Neuronal stem cell (in vitro differentiated cells): ENCODE measurements at regions not wholly inside any gene's neighbourhood (a gene's known extent, or its start where the extent isn't known, plus 50 kb on each side); places are given as distances from the start of the nearest gene placed in this dataset.

Source experiments
- DNase-seq: peaks from one replicate; pipeline ENCODE4 v3.0.0-alpha.2; 2013; ENCODE audit warnings: low spot score
- H2AFZ ChIP-seq: one replicate; pipeline ENCODE4 v1.6.1; 2013; ENCODE audit warnings: mild to moderate bottlenecking, low read length, inconsistent platforms
- H2AK5ac ChIP-seq: 2 replicates; pipeline ENCODE4 v1.6.1; 2013; ENCODE audit warnings: low read depth, mild to moderate bottlenecking, inconsistent platforms, low read length, moderate library complexity, mixed read lengths
- H2BK120ac ChIP-seq: 2 replicates; pipeline ENCODE4 v1.6.1; 2013; ENCODE audit warnings: low read depth, mild to moderate bottlenecking, inconsistent platforms, low read length, moderate library complexity, mixed read lengths
- H2BK12ac ChIP-seq: one replicate; pipeline ENCODE4 v1.6.1; 2013; ENCODE audit warnings: low read length, inconsistent platforms
- H2BK15ac ChIP-seq: 2 replicates; pipeline ENCODE4 v1.6.1; 2013; ENCODE audit warnings: mild to moderate bottlenecking, low read length, inconsistent platforms, mixed read lengths
- H2BK5ac ChIP-seq: one replicate; pipeline ENCODE4 v1.6.1; 2013; ENCODE audit warnings: inconsistent platforms, mild to moderate bottlenecking, low read length, moderate library complexity
- H3K14ac ChIP-seq: one replicate; pipeline ENCODE4 v1.6.1; 2013; ENCODE audit warnings: low read length, inconsistent platforms
- H3K18ac ChIP-seq: 2 replicates; pipeline ENCODE4 v1.6.1; 2013; ENCODE audit warnings: low read length, inconsistent platforms
- H3K23ac ChIP-seq: 2 replicates; pipeline ENCODE4 v1.6.1; 2013; ENCODE audit warnings: low read depth, mild to moderate bottlenecking, mixed read lengths, low read length, inconsistent platforms; ENCODE audit not compliant: poor library complexity
- H3K27ac ChIP-seq: replicated peaks from 3 replicates; pipeline ENCODE4 v1.5.1; 2013; ENCODE audit warnings: low read length, inconsistent platforms
- H3K27me3 ChIP-seq, 3 experiments: 2 replicates each; pipeline ENCODE4 v1.6.1; 2013; ENCODE audit warnings: low read length in 3 of 3, mild to moderate bottlenecking in 2 of 3, inconsistent platforms in 1 of 3, low read depth in 1 of 3, mixed read lengths in 1 of 3, moderate library complexity in 1 of 3; ENCODE audit not compliant: control insufficient read depth in 3 of 3, insufficient read depth in 3 of 3
- H3K36me3 ChIP-seq, 2 donors: replicated peaks in 1 of 2; 2 replicates each; pipeline ENCODE4 v1.6.1; 2013; ENCODE audit warnings: low read length in 2 of 2; ENCODE audit not compliant: control insufficient read depth in 2 of 2, insufficient read depth in 2 of 2
- H3K4ac ChIP-seq: 2 replicates; pipeline ENCODE4 v1.6.1; 2013; ENCODE audit warnings: inconsistent platforms, mild to moderate bottlenecking, low read length, moderate library complexity
- H3K4me1 ChIP-seq, 2 donors: 1 replicate in 1 of 2; 2 replicates in 1 of 2; pipeline ENCODE4 v1.6.1; 2013; ENCODE audit warnings: low read length in 2 of 2, low read depth in 1 of 2; ENCODE audit not compliant: control insufficient read depth in 2 of 2, insufficient read depth in 1 of 2
- H3K4me2 ChIP-seq: one replicate; pipeline ENCODE4 v1.6.1; 2013; ENCODE audit warnings: mild to moderate bottlenecking, low read length, inconsistent platforms; ENCODE audit not compliant: insufficient read depth, poor library complexity, severe bottlenecking
- H3K4me3 ChIP-seq, 2 donors: 2 replicates each; pipeline ENCODE4 v1.5.1; 2013; ENCODE audit warnings: low read length in 2 of 2, mild to moderate bottlenecking in 2 of 2, inconsistent platforms in 1 of 2, moderate library complexity in 1 of 2
- H3K79me1 ChIP-seq: one replicate; pipeline ENCODE4 v1.6.1; 2013; ENCODE audit warnings: low read depth, mild to moderate bottlenecking, inconsistent platforms, low read length, moderate library complexity
- H3K9ac ChIP-seq: one replicate; pipeline ENCODE4 v1.6.1; 2013; ENCODE audit warnings: mild to moderate bottlenecking, low read depth, low read length, inconsistent platforms; ENCODE audit not compliant: poor library complexity
- H3K9me3 ChIP-seq, 2 donors: replicated peaks in 1 of 2; 2 replicates each; pipeline versions ENCODE3 to v1.6.1; 2013; ENCODE audit warnings: low read length in 2 of 2, mild to moderate bottlenecking in 2 of 2, inconsistent platforms in 1 of 2, low read depth in 1 of 2, mixed read lengths in 1 of 2, moderate library complexity in 1 of 2; ENCODE audit not compliant: control insufficient read depth in 2 of 2, insufficient read depth in 1 of 2
- H4K8ac ChIP-seq: one replicate; pipeline ENCODE4 v1.6.1; 2013; ENCODE audit warnings: low read depth, mild to moderate bottlenecking, inconsistent platforms, low read length, moderate library complexity
- H4K91ac ChIP-seq: one replicate; pipeline ENCODE4 v1.6.1; 2013; ENCODE audit warnings: low read length, low read depth, mild to moderate bottlenecking, inconsistent platforms; ENCODE audit not compliant: poor library complexity
- WGBS, 2 donors: extraction: QIAGEN DNeasy Blood & Tissue Kit; methylation state at CpG; one replicate each; pipeline ENCODE4 v1.1.7; 2013; ENCODE audit warnings: missing lambda C conversion rate in 2 of 2, mixed read lengths in 1 of 2; ENCODE audit not compliant: insufficient read length in 2 of 2, insufficient replicate concordance in 1 of 2; ENCODE audit errors: extremely low coverage in 2 of 2; 5-methylcytosine and 5-hydroxymethylcytosine counted together

GRCh38 chr3:35201211-35201610 lies 438.1 kb upstream of the ARPP21 start:
- Histone ChIP-seq H2BK5ac (no peak overlapping the region), H3K27ac (no peak overlapping the region), H3K27me3 (no peaks in the 10 kb centered on the region), H3K4me1 (no peaks in the 10 kb centered on the region), H3K4ac (no peak overlapping the region), H3K36me3 (no peaks in the 10 kb centered on the region), H3K23ac (no peak overlapping the region), H2BK120ac (no peak overlapping the region), H3K18ac (no peak overlapping the region), H4K8ac (no peak overlapping the region), H3K4me3 (no peak overlapping the region), H2AK5ac (no peak overlapping the region), H4K91ac (no peak overlapping the region), H2BK12ac (no peak overlapping the region), H3K14ac (no peak overlapping the region), H3K4me2 (no peak overlapping the region), H3K9ac (no peak overlapping the region), H2AFZ (no peak overlapping the region), H3K9me3 (no peaks in the 10 kb centered on the region), H2BK15ac (no peak overlapping the region), H3K79me1 (no peaks in the 10 kb centered on the region)
- DNase-seq = no peak
- WGBS, 2 donors = no CpG with 5 or more reads among the region's 2 CpGs

GRCh38 chr3:35215525-35216500 lies 423.5 kb upstream of the ARPP21 start:
- Histone ChIP-seq H3K4me3 (no peak overlapping the region), H3K14ac (no peak overlapping the region)
- no CpG with 5 or more reads among the region's 31 CpGs for WGBS, 2 donors

GRCh38 chr3:35216501-35217266 lies 422.6 kb upstream of the ARPP21 start:
- Histone ChIP-seq H3K4me2 (no peak overlapping the region), H2BK15ac (no peak overlapping the region), H3K4ac (no peak overlapping the region), H3K27me3 (no peaks in the 10 kb centered on the region), H2AFZ (no peak overlapping the region), H3K36me3 (no peaks in the 10 kb centered on the region), H3K9me3 (no peaks in the 10 kb centered on the region), H3K4me1 (no peaks in the 10 kb centered on the region), H3K18ac (peak overlapping the region; percentile 74), H4K8ac (no peak overlapping the region), H3K9ac (no peak overlapping the region), H2AK5ac (no peak overlapping the region), H3K14ac (no peak overlapping the region), H3K27ac (no peak overlapping the region), H2BK12ac (no peak overlapping the region), H2BK5ac (no peak overlapping the region), H3K4me3 (no peak overlapping the region), H3K79me1 (no peaks in the 10 kb centered on the region), H3K23ac (no peak overlapping the region), H4K91ac (no peak overlapping the region), H2BK120ac (no peak overlapping the region)
- WGBS, 2 donors = no CpG with 5 or more reads among the region's 18 CpGs
- DNase-seq = no peak

More at GRCh38 chr3:35215525-35216500, 423.5 kb upstream of the ARPP21 start:
- Histone ChIP-seq H2BK120ac (no peak overlapping the region), H3K27ac (no peak overlapping the region), H3K4me2 (no peak overlapping the region), H2AK5ac (no peak overlapping the region), H3K4me1 (no peaks in the 10 kb centered on the region), H3K18ac (peak overlapping the region; percentile 15), H2BK5ac (no peak overlapping the region), H4K8ac (no peak overlapping the region), H3K79me1 (no peaks in the 10 kb centered on the region), H3K27me3 (no peaks in the 10 kb centered on the region), H3K23ac (no peak overlapping the region), H4K91ac (no peak overlapping the region), H3K9me3 (no peaks in the 10 kb centered on the region), H3K9ac (no peak overlapping the region), H3K4ac (no peak overlapping the region), H2AFZ (no peak overlapping the region), H2BK15ac (no peak overlapping the region), H3K36me3 (no peaks in the 10 kb centered on the region), H2BK12ac (no peak overlapping the region)
- DNase-seq = no peak
